ENCODE measurements at regions not wholly inside any gene's neighbourhood (a gene's known extent, or its start where the extent isn't known, plus 50 kb on each side); places are given as distances from the start of the nearest gene placed in this dataset.

GRCh38 chr12:118527310-118527709 lies 151.0 kb downstream of the SUDS3 start:
- H3K4me3 ChIP-seq (ENCODE audit: low read depth, low read length): no peak overlapping the region
- TF ChIP-seq CTCF (IDR thresholded peaks at IDR 0.05; ENCODE audit: low read depth, low read length): no peak
- DNase-seq (ENCODE audit: low read depth, low spot score): no peak
- in situ Hi-C loops (cut with HindIII; ENCODE audit: low sequenced_read_pairs): no loop called here

- in situ Hi-C loops (cut with HindIII; ENCODE audit: low sequenced_read_pairs): no loop called here
- DNase-seq (ENCODE audit: low read depth, low spot score): no peak
- TF ChIP-seq CTCF (IDR thresholded peaks at IDR 0.05; ENCODE audit: low read depth, low read length): no peak
- no peak overlapping the region for H3K4me3 ChIP-seq (ENCODE audit: low read depth, low read length)
These were observed 152.3 kb downstream of the SUDS3 start for GRCh38 chr12:118528625-118529024.

DNA sequence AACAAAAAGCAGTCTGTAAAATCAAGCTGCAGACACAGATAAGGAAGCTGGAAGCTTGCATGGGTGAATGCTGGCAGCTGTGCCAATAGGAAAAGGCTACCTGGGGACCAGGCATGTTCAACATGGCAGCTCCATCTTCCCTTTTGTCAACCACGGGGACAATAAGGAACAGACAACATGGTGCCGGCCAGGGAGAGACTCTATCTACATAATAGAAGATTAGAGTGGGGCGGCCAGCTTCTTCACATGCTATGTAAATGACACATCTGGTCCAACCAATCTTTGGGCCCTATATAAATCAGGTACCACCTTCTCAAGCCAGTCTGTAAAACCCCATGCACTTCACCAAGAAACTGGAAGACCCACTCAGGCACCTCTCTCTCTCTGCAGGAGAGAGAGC lies 157.6 kb downstream of the SUDS3 start:
- H3K4me3 ChIP-seq (ENCODE audit: low read depth, low read length): no peak overlapping the region
- no peak for DNase-seq (ENCODE audit: low read depth, low spot score)
- no peak for TF ChIP-seq CTCF (IDR thresholded peaks at IDR 0.05; ENCODE audit: low read depth, low read length)
- in situ Hi-C loops (cut with HindIII; ENCODE audit: low sequenced_read_pairs): no loop called here

DNA sequence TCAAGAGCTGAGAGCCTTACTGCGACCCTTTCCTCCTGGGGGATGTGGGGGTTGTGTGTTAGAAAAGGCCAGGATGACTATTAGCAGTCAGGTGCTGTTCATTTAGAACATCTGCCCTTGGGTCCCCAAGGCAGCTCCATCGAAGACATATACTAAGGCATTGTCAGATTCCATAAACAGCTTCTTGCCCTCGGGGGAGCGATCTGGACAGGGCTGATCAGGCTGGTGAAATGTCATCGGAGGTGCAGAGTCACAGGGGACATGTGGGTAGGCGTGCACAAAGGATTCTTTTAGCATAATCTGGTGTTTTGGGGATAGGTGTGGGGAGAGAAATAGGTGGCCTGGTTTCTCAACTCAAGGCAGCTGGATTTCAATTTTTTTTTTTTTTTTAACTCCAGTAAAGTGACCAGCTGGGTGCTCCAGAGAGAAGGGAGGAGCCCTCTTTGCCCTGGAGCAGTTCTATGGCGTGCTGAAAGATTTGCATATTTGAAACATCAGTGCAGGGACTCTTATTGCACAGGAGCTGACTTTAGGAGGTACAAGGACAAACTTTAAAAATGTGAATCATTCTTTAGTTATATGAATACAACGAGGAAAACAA lies 160.1 kb downstream of the SUDS3 start:
- H3K4me3 ChIP-seq (ENCODE audit: low read depth, low read length): no peak overlapping the region
- in situ Hi-C loops (cut with HindIII; ENCODE audit: low sequenced_read_pairs): no loop called here
- DNase-seq (ENCODE audit: low read depth, low spot score): no peak
- no peak for TF ChIP-seq CTCF (IDR thresholded peaks at IDR 0.05; ENCODE audit: low read depth, low read length)

GRCh38 chr12:118537481-118537917 lies 161.1 kb downstream of the SUDS3 start:
- no peak for TF ChIP-seq CTCF (IDR thresholded peaks at IDR 0.05; ENCODE audit: low read depth, low read length)
- no peak for DNase-seq (ENCODE audit: low read depth, low spot score)
- in situ Hi-C loops (cut with HindIII; ENCODE audit: low sequenced_read_pairs): no loop called here
- H3K4me3 ChIP-seq (ENCODE audit: low read depth, low read length): no peak overlapping the region

- TF ChIP-seq CTCF (IDR thresholded peaks at IDR 0.05; ENCODE audit: low read depth, low read length): no peak
- DNase-seq (ENCODE audit: low read depth, low spot score): no peak
- in situ Hi-C loops (cut with HindIII; ENCODE audit: low sequenced_read_pairs): no loop called here
- no peak overlapping the region for H3K4me3 ChIP-seq (ENCODE audit: low read depth, low read length)
These were observed 164.7 kb downstream of the SUDS3 start for GRCh38 chr12:118541071-118541470.

GRCh38 chr12:118541934-118542333 lies 165.6 kb downstream of the SUDS3 start:
- TF ChIP-seq CTCF (IDR thresholded peaks at IDR 0.05; ENCODE audit: low read depth, low read length): no peak
- DNase-seq (ENCODE audit: low read depth, low spot score): no peak
- in situ Hi-C loops (cut with HindIII; ENCODE audit: low sequenced_read_pairs): no loop called here
- no peak overlapping the region for H3K4me3 ChIP-seq (ENCODE audit: low read depth, low read length)

All from astrocyte of the spinal cord (primary cell).